Stomach (tissue), 8 donors: ENCODE measurements at regions not wholly inside any gene's neighbourhood (a gene's known extent, or its start where the extent isn't known, plus 50 kb on each side); places are given as distances from the start of the nearest gene placed in this dataset.

Source experiments
- DNase-seq, 2 donors: peaks; one replicate each; pipeline versions ENCODE4 v3.0.0 to v3.0.0-alpha.2; 2013 to 2019
- H3K27ac ChIP-seq, 5 donors: fragments of 200-600 bp in 4 of 5; sonication (generic) in 4 of 5; one replicate each; pipeline ENCODE4 v1.5.1; 2013 to 2019; ENCODE audit warnings: mild to moderate bottlenecking in 1 of 5, moderate library complexity in 1 of 5
- H3K27me3 ChIP-seq, 3 donors: fragments of 200-600 bp; sonication (generic); one replicate each; pipeline ENCODE4 v1.5.1; 2017 to 2019; ENCODE audit warnings: mixed run types in 1 of 3
- H3K36me3 ChIP-seq, 4 donors: fragments of 200-600 bp; sonication (generic); 1 replicate in 3 of 4; 2 replicates in 1 of 4; pipeline ENCODE4 v1.5.1; 2016 to 2019
- H3K4me1 ChIP-seq, 4 donors: fragments of 200-600 bp; sonication (generic); one replicate each; pipeline ENCODE4 v1.5.1; 2016 to 2019
- H3K4me3 ChIP-seq, 4 donors: fragments of 200-600 bp; sonication (generic) in 3 of 4; one replicate each; pipeline ENCODE4 v1.5.1; 2016 to 2019; ENCODE audit warnings: mild to moderate bottlenecking in 1 of 4
- H3K9me3 ChIP-seq, 4 donors: fragments of 200-600 bp; sonication (generic); one replicate each; pipeline ENCODE4 v1.5.1; 2016 to 2019
- CTCF ChIP-seq, 7 experiments: fragments of 450-650 bp in 4 of 7; fragments of 200-600 bp in 3 of 7; sonication (generic) in 3 of 7; IDR thresholded peaks; one replicate each; pipeline ENCODE4 v1.5.1; 2016 to 2019; ENCODE audit warnings: antibody characterized with exemption in 7 of 7, control low read depth in 2 of 7, mild to moderate bottlenecking in 1 of 7
- EP300 ChIP-seq: sonication (generic); formaldehyde crosslinking; IDR thresholded peaks from one replicate; pipeline ENCODE4 v1.6.1; 2017; ENCODE audit warnings: antibody characterized with exemption
- POLR2A ChIP-seq, 4 donors: fragments of 450-650 bp; IDR thresholded peaks; one replicate each; pipeline ENCODE4 v1.6.1; 2016; ENCODE audit warnings: antibody characterized with exemption in 4 of 4, control low read depth in 2 of 4, mild to moderate bottlenecking in 1 of 4, moderate library complexity in 1 of 4
- POLR2AphosphoS5 ChIP-seq, 3 donors: sonication (generic); formaldehyde crosslinking; IDR thresholded peaks; one replicate each; pipeline ENCODE4 v1.6.1; 2016; ENCODE audit warnings: antibody characterized with exemption in 3 of 3
- WGBS, 5 donors: extraction: QIAGEN DNeasy Blood & Tissue Kit in 3 of 5; methylation state at CpG; one replicate each; pipeline versions ENCODE4 v1.1.5 to v1.1.7; 2013 to 2018; 5-methylcytosine and 5-hydroxymethylcytosine counted together
- intact Hi-C: fragments of 100-400 bp; cut with DNase I; formaldehyde crosslinking; loops from one replicate; pipeline ENCODE4 v1.15.1; 2023; ENCODE audit warnings: low total_unique reads
- donor health status: healthy with polysubstance abuse.
- donor health status: Bipolar disorder and iron deficiency.
- donor health status: healthy.

- no peaks in the 10 kb centered on the region for H3K36me3 ChIP-seq
- H3K27ac ChIP-seq, result no peak overlapping the region
- H3K9me3 ChIP-seq, result peaks cover 0 to 5% (median 0%) of the 10 kb centered on the region in 4 donors
- H3K4me1 ChIP-seq, result no peaks in the 10 kb centered on the region
- intact Hi-C loops, result no loop called here
- no peaks in the 10 kb centered on the region for H3K27me3 ChIP-seq
- TF ChIP-seq CTCF (IDR thresholded peaks at IDR 0.05), result no peak
- TF ChIP-seq POLR2A (IDR thresholded peaks at IDR 0.05), result no peak
- no peak for TF ChIP-seq POLR2AphosphoS5 (IDR thresholded peaks at IDR 0.05)
- no peak for TF ChIP-seq EP300
- 59 to 72% (median 70%) methylated on average over 7 of the region's 7 CpGs for WGBS, 5 donors
- DNase-seq, result no peak
- H3K4me3 ChIP-seq, result no peak overlapping the region
Measured at GRCh38 chr4:125663896-125664767, 349.4 kb downstream of the FAT4 start.

- no peak overlapping the region for H3K27ac ChIP-seq
- peaks cover 0 to 5% (median 0%) of the 10 kb centered on the region in 4 donors for H3K9me3 ChIP-seq
- no peak overlapping the region for H3K4me3 ChIP-seq
- DNase-seq, result no peak
- no peaks in the 10 kb centered on the region for H3K36me3 ChIP-seq
- WGBS, 5 donors, result 83 to 92% (median 91%) methylated on average over 1 of the region's 1 CpG
- no peaks in the 10 kb centered on the region for H3K4me1 ChIP-seq
- TF ChIP-seq CTCF (IDR thresholded peaks at IDR 0.05) (no peak), EP300 (no peak), POLR2AphosphoS5 (IDR thresholded peaks at IDR 0.05) (no peak), POLR2A (IDR thresholded peaks at IDR 0.05) (no peak)
- intact Hi-C loops, result no loop called here
- no peaks in the 10 kb centered on the region for H3K27me3 ChIP-seq
Measured at GRCh38 chr4:125666635-125667034, 351.9 kb downstream of the FAT4 start.

GRCh38 chr4:125676156-125676555, 361.4 kb downstream of the FAT4 start:
- TF ChIP-seq POLR2A (IDR thresholded peaks at IDR 0.05) (no peak), CTCF (IDR thresholded peaks at IDR 0.05) (no peak), EP300 (no peak), POLR2AphosphoS5 (IDR thresholded peaks at IDR 0.05) (no peak)
- intact Hi-C loops, result no loop called here
- WGBS, 5 donors, result 90 to 99% (median 95%) methylated on average over 9 to 14 of the region's 14 CpGs

GRCh38 chr4:125676583-125676982, 361.8 kb downstream of the FAT4 start:
- no peak for DNase-seq
- Histone ChIP-seq H3K4me1 (no peaks in the 10 kb centered on the region), H3K36me3 (no peaks in the 10 kb centered on the region), H3K27me3 (no peaks in the 10 kb centered on the region), H3K9me3 (no peaks in the 10 kb centered on the region), H3K27ac (no peak overlapping the region), H3K4me3 (no peak overlapping the region)
- 94 to 99% (median 96%) methylated on average over 11 to 12 of the region's 12 CpGs for WGBS, 5 donors
- no peak for TF ChIP-seq POLR2A (IDR thresholded peaks at IDR 0.05)
- TF ChIP-seq EP300, result no peak
- no peak for TF ChIP-seq CTCF (IDR thresholded peaks at IDR 0.05)
- no peak for TF ChIP-seq POLR2AphosphoS5 (IDR thresholded peaks at IDR 0.05)
- intact Hi-C loops, result no loop called here

More at GRCh38 chr4:125676156-125676555, 361.4 kb downstream of the FAT4 start:
- Histone ChIP-seq H3K4me1 (no peaks in the 10 kb centered on the region), H3K4me3 (no peak overlapping the region), H3K9me3 (no peaks in the 10 kb centered on the region), H3K36me3 (no peaks in the 10 kb centered on the region), H3K27ac (no peak overlapping the region), H3K27me3 (no peaks in the 10 kb centered on the region)
- DNase-seq, result no peak
